GM21381 (cell line): ENCODE measurements at regions not wholly inside any gene's neighbourhood (a gene's known extent, or its start where the extent isn't known, plus 50 kb on each side); places are given as distances from the start of the nearest gene placed in this dataset.

Experiments used
- ATAC-seq: cut with Tn5 transposase; IDR thresholded peaks from one replicate; pipeline ENCODE4 v1.9.1; 2021; ENCODE audit warnings: mild to moderate bottlenecking, moderate library complexity; ENCODE audit not compliant: unreplicated experiment

GRCh38 chr1:42035205-42035829 lies 116.6 kb upstream of the HIVEP3 start:
- ATAC-seq = peak; percentile 68

DNA sequence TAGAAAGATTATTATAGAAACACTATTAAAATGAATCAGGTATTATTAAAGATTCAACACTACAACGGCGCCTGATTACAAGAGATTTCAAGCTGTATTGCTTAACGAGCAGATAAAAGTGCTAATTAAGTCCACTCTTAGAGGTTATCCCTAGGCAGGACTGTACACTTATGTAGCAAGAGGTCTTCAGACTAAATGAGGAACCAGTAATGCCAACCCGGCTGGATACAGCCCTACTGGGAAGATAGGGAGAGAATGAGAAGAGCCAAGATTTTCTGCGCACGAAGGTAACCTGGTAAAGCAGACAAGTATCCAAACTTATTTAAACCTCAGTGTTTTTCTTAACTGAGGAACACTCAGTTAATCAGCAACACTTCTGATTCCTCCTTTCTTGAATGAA lies 115.7 kb upstream of the HIVEP3 start:
- no peak for ATAC-seq

GRCh38 chr1:42033629-42034028 lies 114.9 kb upstream of the HIVEP3 start:
- no peak for ATAC-seq

- ATAC-seq = no peak
These were observed 99.0 kb upstream of the HIVEP3 start for GRCh38 chr1:42017730-42018129.

DNA sequence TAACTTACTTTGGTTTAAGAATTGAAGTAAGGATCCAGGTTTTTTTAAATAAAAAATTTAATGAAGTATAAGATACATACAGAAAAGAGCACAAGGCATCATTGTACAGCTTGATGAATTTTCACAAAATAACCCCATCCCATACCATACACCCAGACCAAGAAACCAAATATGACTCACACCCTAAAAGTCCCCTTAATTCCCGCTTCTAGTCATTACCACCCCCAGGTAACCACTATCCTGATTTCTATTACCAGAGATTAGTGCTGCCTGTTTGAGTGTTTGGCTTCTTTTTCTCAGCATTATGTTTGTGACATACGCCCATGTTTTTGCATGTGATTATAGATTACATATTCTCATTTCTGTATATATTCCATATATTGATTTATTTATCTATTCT lies 98.5 kb upstream of the HIVEP3 start:
- ATAC-seq = peak; percentile 54

DNA sequence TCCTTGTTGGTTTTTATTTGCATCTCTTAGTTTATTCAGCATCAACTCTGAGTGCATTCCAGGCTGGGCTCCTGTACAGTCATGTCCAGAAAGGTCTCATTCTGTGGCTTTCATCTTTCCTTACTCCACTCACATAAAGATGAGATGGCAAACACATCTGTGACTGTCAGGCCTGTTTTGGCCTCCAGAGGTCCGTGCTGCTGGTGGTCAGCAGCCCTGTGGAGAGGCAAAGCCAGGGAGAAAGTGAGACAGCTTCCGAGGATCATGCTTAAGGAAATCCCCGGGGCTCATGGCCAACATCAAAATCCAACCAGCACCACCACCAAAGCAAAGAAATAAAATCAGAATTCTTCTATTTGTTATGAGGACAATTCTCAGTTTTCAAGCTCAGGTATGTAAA lies 96.1 kb upstream of the HIVEP3 start:
- no peak for ATAC-seq

DNA sequence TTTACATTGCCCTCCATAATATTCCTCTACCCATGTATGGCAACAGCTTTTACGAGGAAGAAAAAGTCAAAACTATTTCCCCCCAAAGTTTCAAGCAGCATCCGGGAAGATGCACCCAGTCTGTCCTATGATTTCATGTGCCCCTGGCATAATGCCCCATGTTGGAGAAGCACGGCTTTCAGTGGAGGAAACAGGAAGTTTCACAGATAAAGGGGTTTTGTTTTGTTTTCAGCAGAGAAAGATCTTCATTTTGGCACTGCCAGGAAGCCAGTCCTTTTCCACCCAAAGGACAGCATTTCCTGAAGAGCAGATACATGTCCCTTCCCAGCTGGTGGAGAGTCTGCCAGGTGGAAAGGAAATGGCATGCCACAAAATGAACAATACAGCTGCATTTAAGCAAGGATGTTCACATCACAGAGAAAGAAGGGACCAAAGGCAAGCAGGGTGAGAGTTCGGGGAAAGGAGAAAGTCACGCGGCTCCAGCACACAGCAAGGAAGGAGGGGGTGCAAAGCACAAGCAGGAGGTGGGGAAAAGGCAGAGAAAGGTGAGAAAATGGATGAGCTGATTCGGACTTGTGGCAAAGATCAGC lies 95.3 kb upstream of the HIVEP3 start:
- no peak for ATAC-seq

DNA sequence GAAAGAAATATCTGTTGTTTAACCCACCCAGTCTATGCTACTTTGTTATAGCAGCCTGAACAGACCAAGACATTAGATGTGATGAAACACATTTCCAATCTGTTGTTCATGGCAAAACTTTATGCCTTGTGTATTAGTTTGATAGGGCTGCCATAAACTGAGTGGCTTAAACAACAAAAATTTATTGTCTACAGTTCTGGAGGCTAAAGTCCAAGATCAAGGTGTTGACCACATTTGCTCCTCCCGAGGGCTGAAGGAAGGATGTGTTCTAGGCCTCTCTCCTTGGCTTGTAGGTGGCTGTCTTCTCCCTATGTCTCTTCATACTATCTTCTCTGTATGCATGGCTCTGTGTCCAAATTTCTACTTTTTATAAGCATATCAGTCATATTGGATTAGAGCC lies 94.1 kb upstream of the HIVEP3 start:
- no peak for ATAC-seq

GRCh38 chr1:42010381-42010780 lies 91.7 kb upstream of the HIVEP3 start:
- no peak for ATAC-seq

- no peak for ATAC-seq
These were observed 89.5 kb upstream of the HIVEP3 start for GRCh38 chr1:42008264-42008663.

DNA sequence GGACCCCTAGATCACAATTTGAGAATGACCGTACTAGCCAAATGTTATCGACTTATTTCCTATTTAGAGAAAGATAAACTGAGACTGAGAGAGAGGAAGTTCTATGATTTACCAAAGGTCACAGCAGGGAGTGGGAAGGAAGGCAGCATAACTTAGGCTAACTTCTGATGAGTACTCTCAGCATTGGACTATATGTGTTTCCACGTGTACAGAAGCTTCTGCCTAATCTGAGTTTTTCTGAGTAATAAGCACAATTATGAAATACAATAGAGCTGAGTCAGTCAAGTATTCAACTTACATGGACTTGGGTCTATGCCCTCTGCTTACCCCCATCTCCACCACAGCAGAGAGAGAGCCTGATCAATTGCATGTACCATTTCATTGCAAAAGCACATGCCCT lies 88.1 kb upstream of the HIVEP3 start:
- no peak for ATAC-seq

- ATAC-seq = no peak
These were observed 87.4 kb upstream of the HIVEP3 start for GRCh38 chr1:42006093-42006492.

DNA sequence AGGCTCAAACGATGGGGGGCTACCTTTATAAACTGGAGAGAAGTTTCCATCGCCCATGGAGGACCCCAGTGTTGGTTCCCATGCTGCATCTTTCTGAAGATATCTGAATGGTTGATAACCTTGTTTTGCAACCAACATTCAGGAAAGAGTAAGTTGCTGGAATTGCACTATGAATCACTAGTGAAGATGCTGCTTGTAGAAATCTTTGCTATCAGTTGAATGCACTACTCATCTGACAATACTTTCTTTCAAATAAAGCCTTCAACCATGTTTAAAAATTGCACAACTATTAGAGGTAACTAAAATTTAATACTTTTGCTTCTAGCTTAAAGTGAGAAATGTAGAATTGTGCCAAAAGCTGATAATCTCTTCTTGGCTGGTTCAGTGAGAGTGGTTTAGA lies 86.8 kb upstream of the HIVEP3 start:
- ATAC-seq = no peak

GRCh38 chr1:42004860-42005259 lies 86.1 kb upstream of the HIVEP3 start:
- ATAC-seq = no peak

GRCh38 chr1:42004322-42004721 lies 85.6 kb upstream of the HIVEP3 start:
- ATAC-seq = no peak

GRCh38 chr1:42003433-42003832 lies 84.7 kb upstream of the HIVEP3 start:
- ATAC-seq = no peak

GRCh38 chr1:42002220-42002619 lies 83.5 kb upstream of the HIVEP3 start:
- ATAC-seq = no peak

DNA sequence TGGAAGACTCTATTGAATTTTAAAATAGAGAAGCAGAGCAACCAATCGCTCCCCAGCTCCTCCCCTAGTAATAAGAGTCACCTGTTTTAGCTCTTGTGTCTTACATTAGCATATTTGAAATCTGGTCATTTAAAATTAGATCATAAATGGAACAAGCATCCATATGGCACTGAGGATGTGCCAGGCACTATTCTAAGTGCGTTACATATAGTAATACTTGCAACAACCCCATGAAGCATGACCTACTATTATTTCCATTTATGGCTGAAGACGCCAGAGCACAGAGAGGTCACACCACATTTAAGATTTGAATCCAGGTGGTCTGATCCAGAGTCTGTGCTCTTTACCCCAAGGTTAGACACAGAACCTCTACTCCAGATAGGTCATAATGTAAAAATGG lies 82.0 kb upstream of the HIVEP3 start:
- ATAC-seq = no peak

DNA sequence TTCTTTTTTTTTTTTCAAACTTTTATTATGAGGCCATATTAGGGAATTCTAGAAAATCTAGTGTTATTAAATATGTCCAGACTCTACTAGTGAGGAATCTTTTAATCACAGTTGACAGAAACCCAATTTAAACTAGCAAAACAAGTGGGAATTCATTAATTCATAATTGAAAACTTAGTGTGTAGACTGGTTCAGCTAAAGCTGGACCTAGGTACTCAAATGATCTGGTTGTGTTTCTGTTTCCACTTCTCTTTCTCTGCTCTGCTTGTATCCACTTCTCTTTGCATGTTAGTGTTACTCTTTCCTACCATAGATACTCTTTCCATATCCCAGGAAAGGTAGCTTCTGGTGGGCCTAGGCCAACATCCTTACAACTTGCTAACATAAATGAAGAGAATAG lies 81.2 kb upstream of the HIVEP3 start:
- no peak for ATAC-seq

DNA sequence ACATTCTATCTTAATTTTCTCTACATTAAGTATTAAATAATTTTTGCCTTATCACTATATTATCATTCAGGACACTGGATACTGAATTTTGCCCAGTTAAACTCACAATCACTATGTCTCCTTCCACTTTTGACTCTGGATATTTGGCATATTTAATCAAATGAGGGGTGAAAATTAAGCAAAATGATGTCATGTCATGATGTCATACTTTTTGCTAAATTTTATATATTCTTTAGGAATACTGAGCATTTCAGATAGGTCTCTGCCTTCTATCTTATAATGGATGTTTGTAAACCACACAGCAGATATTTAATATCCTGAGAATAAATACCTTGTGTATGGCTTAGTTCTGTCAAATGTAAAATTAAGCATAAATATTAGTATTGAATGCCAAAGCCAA lies 79.5 kb upstream of the HIVEP3 start:
- no peak for ATAC-seq

DNA sequence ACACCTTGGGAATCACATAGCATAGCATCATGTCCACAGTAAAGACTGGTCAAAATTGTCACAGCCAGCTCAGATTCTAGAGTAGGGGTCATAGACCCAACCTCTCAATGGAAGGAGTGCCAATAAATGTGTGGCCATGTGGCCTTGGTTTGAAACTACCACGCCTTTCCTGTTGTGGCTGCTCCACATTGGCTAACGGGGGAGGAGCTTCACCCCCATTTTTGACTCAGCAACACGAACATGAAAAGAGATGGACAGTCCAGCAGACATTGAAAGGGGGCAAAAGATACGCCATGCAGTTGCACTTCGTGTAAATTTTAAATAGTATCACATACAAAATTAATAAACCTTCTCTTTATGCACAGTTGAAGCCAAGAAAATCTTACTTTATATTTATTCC lies 78.4 kb upstream of the HIVEP3 start:
- no peak for ATAC-seq

DNA sequence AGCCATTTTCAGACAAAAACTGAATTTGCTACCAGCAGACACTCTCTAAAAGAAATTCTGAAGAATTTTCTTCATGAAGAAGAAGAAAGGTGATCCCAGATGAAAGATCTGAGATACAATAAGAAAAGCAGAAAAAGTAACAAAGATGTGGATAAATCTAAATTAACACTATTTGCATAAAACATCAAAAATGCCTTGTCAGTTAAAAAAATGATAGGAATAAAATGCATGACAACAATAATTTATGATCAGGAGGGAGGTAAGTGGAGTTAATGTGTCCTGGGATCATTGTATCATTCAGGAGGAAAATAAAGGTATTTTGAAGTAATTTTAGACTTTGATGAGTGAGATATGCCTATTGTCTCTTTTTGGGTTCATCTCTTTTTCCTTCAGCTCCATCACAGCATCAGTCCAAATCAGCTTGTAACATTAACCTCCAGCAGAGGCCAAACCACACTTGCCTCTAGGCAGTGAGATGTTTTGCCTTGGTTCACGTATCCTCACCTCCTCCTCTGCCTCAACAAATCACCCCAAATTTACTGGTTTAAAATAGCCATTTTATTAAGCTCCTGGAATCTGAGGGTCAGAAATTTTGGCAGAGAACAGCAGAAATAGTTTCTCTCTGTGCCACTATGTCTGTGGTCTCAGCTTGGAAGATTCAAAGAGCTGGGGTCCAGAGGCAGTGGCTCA lies 76.9 kb upstream of the HIVEP3 start:
- no peak for ATAC-seq
